ENCODE measurements at regions not wholly inside any gene's neighbourhood (a gene's known extent, or its start where the extent isn't known, plus 50 kb on each side); places are given as distances from the start of the nearest gene placed in this dataset.
A peak's percentile ranks its signal among the peaks of the same experiment; 100 is the strongest.

DNA sequence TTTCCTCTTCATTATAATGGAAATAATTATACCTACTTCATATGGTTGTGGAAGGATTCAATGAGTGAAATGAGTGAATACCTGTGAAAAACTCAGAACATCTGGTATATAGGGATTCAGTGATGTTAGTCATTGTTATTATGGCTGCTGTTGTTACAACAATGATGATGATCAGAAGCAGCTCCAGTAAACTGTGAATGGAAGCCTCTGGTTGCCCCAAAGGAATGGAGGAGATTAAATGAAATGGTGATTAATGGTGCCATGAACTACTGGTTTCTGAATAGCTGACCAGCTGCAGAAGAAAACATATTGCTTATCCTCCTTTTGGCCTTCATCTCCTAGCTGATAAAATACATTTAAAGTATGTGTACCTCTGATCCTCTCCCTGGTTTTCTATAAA, 372.0 kb downstream of the ARHGEF28 start:
- DNase-seq = no peak

DNA sequence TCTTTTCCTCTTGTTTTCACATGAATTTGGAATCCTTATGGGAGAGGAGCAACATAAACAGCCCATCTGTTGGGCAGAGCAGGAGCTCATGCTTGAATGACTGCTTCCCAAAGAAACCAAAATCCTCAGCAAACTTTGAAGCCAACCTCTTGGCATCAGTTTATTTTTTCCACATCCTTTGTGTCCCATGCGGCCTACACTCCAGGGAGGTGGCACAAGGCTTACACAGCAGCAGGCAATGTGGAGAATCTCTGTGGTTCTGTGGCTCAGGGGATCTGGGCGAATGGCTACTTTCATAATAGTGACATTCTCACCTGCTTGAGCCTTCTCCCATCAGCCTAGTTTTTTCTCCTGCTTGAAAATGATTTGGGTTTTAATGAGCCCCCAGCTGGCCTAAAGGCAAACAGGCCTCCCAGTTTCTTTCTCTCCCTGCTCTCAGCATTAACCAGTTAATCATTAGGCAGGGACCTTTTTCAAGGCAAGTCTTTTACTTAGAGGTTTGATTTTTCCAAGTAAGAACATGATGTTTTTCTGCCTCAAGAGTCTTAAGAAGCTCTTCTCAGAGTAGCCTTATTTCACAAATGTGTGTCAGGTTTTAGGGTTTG, 370.3 kb downstream of the ARHGEF28 start:
- peak; percentile 89 for DNase-seq

DNA sequence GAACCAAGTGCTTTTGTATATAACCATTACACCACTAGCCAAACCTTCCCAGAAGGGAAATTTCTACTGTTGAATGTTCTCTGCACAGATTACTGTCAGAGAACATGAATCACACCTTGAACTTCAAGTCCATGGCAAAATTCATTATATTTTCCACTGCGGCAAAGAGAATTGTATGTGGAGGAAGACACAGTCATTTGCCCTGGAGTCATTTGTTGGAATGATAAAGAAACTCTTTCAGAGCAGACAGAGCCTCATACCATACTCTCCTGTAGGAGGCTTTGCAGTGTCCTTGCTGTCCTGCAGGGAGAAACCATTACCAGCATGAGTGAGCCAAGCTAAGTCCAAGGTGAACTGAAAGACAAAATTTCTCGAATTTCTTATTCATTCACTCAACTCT, 369.0 kb downstream of the ARHGEF28 start:
- DNase-seq = no peak
